AG09309 (cell line): ENCODE measurements at regions not wholly inside any gene's neighbourhood (a gene's known extent, or its start where the extent isn't known, plus 50 kb on each side); places are given as distances from the start of the nearest gene placed in this dataset.
A peak's percentile ranks its signal among the peaks of the same experiment; 100 is the strongest.

Experiments used
- DNase-seq: peaks from one replicate; pipeline ENCODE4 v3.0.0-alpha.2; 2010; ENCODE audit warnings: low read depth
- H3K4me3 ChIP-seq: 2 replicates; pipeline ENCODE4 v1.5.1; 2011; ENCODE audit warnings: mild to moderate bottlenecking, low read depth, low read length, moderate library complexity; ENCODE audit not compliant: control insufficient read depth
- CTCF ChIP-seq: IDR thresholded peaks from 2 replicates; pipeline ENCODE4 v1.5.1; 2011; ENCODE audit warnings: mild to moderate bottlenecking, low read depth, low read length, inconsistent platforms; ENCODE audit not compliant: insufficient read depth, control insufficient read depth; ENCODE audit errors: missing control alignments

- no peak for DNase-seq
- TF ChIP-seq CTCF = no peak
- H3K4me3 ChIP-seq = no peak overlapping the region
These were observed 63.9 kb upstream of the VAV3 start for GRCh38 chr1:108028841-108029388.

GRCh38 chr1:108027389-108027788 lies 62.4 kb upstream of the VAV3 start:
- TF ChIP-seq CTCF = no peak
- no peak overlapping the region for H3K4me3 ChIP-seq
- no peak for DNase-seq

- H3K4me3 ChIP-seq = no peak overlapping the region
- no peak for TF ChIP-seq CTCF
- no peak for DNase-seq
These were observed 52.7 kb upstream of the VAV3 start for GRCh38 chr1:108017698-108018097.

- peak; percentile 17 for DNase-seq
- no peak for TF ChIP-seq CTCF
- H3K4me3 ChIP-seq = no peak overlapping the region
These were observed 51.5 kb upstream of the VAV3 start for GRCh38 chr1:108016451-108016920.
